SK-N-MC (cell line): ENCODE measurements at regions not wholly inside any gene's neighbourhood (a gene's known extent, or its start where the extent isn't known, plus 50 kb on each side); places are given as distances from the start of the nearest gene placed in this dataset.
A peak's percentile ranks its signal among the peaks of the same experiment; 100 is the strongest.

Source experiments
- DNase-seq: peaks from one replicate; pipeline ENCODE4 v3.0.0-alpha.2; 2011; ENCODE audit warnings: low read depth, low spot score
- H3K27ac ChIP-seq: fragments of 200-600 bp; sonication (generic); 2 replicates; pipeline ENCODE4 v1.5.1; 2016; ENCODE audit warnings: mixed run types
- H3K36me3 ChIP-seq: fragments of 200-600 bp; sonication (generic); 2 replicates; pipeline ENCODE4 v1.6.1; 2017; ENCODE audit warnings: antibody characterized with exemption, low read length, mixed read lengths; ENCODE audit not compliant: insufficient read depth
- H3K4me3 ChIP-seq: fragments of 200-600 bp; sonication (generic); 2 replicates; pipeline ENCODE4 v1.5.1; 2016
- H3K9ac ChIP-seq: fragments of 200-600 bp; sonication (generic); 2 replicates; pipeline ENCODE4 v1.8.0; 2017; ENCODE audit warnings: mixed run types, mixed read lengths; ENCODE audit not compliant: insufficient read length
- H3K9me3 ChIP-seq: fragments of 200-600 bp; sonication (generic); 2 replicates; pipeline ENCODE4 v1.6.1; 2017; ENCODE audit warnings: low read depth, mild to moderate bottlenecking, antibody characterized with exemption, low read length, moderate library complexity, mixed read lengths
- EZH2 ChIP-seq: fragments of 200-600 bp; sonication (generic); IDR thresholded peaks from one replicate; pipeline ENCODE4 v1.6.1; 2017; ENCODE audit warnings: antibody characterized with exemption
- FOXP2 ChIP-seq: optimal IDR thresholded peaks from 2 replicates; pipeline ENCODE3; 2011; ENCODE audit warnings: mild to moderate bottlenecking, moderate library complexity; ENCODE audit not compliant: insufficient read depth; ENCODE audit errors: extremely low read length, control extremely low read depth
- POLR2AphosphoS5 ChIP-seq: IDR thresholded peaks from 2 replicates; pipeline ENCODE4 v1.6.1; 2012; ENCODE audit warnings: mild to moderate bottlenecking, low read depth, low read length, borderline replicate concordance

- Histone ChIP-seq H3K4me3 (no peak overlapping the region), H3K27ac (no peak overlapping the region), H3K9ac (no peak overlapping the region), H3K36me3 (no peaks in the 10 kb centered on the region), H3K9me3 (no peaks in the 10 kb centered on the region)
- DNase-seq = no peak
- TF ChIP-seq EZH2 (no peak), POLR2AphosphoS5 (no peak), FOXP2 (no peak)
Measured at GRCh38 chr3:98956008-98956407, 54.5 kb upstream of the DCBLD2 start.

DNA sequence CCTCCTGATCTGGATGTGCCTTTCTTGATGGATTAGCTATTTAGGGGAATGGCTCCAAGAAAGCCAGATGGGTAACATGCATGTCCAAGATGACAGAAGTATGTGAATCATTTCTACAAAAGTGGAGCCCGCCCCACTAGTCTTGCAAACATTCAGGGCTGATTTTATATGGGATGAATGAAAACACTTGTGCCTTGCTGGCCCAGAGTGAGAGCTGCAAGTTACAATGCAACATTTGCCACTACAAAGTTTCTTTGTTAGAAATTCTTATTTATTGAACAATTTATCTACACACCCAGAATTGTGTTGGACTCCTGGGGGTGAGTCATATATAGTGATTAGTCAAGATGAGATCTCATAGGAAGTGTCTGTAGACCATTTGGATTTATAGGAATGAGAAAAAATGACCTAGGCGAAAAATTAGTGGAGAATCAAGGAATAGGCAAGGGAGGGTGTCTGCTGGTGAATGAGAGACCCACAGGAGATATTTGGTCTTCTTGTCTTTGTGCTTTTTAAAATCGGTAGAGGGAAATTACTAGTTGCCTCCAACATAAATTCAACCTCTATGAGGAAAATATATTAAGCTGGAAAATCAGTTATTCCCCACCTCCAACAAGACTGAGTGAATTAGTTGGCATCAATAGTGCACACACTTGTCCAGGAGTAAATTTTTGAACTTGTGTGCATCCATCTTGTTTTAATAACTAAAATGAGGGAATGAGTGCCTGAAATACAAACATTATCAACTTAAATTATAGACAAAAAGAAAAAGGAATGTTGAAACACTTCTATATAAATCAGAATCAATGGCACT, 53.5 kb upstream of the DCBLD2 start:
- Histone ChIP-seq H3K27ac (peak overlapping the region; percentile 68; the same call in 1 of the 2 replicates), H3K4me3 (peak overlapping the region; percentile 32; the same call in 1 of the 2 replicates), H3K9ac (peak overlapping the region; percentile 39), H3K36me3 (no peaks in the 10 kb centered on the region), H3K9me3 (no peaks in the 10 kb centered on the region)
- no peak for DNase-seq
- TF ChIP-seq EZH2 = no peak
- TF ChIP-seq POLR2AphosphoS5 = no peak
- no peak for TF ChIP-seq FOXP2

- Histone ChIP-seq H3K36me3 (no peaks in the 10 kb centered on the region), H3K27ac (peak overlapping the region; percentile 68; the same call in 1 of the 2 replicates), H3K9ac (peak overlapping the region; percentile 48), H3K9me3 (no peaks in the 10 kb centered on the region), H3K4me3 (peak overlapping the region; percentile 57)
- DNase-seq = no peak
- no peak for TF ChIP-seq POLR2AphosphoS5
- no peak for TF ChIP-seq EZH2
- TF ChIP-seq FOXP2 = no peak
Measured at GRCh38 chr3:98954242-98954641, 52.7 kb upstream of the DCBLD2 start.

- peak overlapping the region; percentile 57 for H3K4me3 ChIP-seq
- no peak for TF ChIP-seq EZH2
- no peak for TF ChIP-seq FOXP2
- TF ChIP-seq POLR2AphosphoS5 = no peak
- H3K36me3 ChIP-seq = no peaks in the 10 kb centered on the region
- peak overlapping the region; percentile 65; the same call in 1 of the 2 replicates for H3K27ac ChIP-seq
- no peak for DNase-seq
- no peaks in the 10 kb centered on the region for H3K9me3 ChIP-seq
- no peak overlapping the region for H3K9ac ChIP-seq
Measured at GRCh38 chr3:98952404-98952803, 50.9 kb upstream of the DCBLD2 start.
